ENCODE measurements at regions not wholly inside any gene's neighbourhood (a gene's known extent, or its start where the extent isn't known, plus 50 kb on each side); places are given as distances from the start of the nearest gene placed in this dataset.

DNA sequence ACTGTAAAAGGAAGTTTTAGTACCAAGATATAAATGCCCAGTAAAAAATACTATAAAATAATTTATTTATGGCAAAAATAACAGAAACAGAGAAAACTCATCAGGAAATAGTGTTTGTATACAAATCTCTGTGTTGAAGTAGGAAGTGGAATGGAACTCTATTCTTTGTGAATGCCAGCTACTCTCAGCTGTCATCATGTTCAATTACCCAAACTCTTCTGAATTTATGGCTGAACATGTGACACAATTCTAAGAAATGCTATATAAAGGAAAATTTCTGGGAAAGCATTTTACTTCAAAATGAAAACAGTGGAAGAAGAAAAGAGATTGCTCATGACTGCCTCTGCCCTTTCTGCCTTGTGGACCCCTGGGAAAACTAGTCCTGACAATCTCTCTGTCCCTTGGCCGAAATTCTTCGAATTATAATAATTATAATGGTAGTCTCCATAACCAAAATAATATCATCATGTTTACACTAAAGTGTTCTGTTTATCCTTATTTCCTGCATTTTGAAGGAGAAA, 522.3 kb upstream of the ST8SIA4 start:
- no peak for TF ChIP-seq POLR2A (IDR thresholded peaks at IDR 0.05)
- TF ChIP-seq, protein P1, sequence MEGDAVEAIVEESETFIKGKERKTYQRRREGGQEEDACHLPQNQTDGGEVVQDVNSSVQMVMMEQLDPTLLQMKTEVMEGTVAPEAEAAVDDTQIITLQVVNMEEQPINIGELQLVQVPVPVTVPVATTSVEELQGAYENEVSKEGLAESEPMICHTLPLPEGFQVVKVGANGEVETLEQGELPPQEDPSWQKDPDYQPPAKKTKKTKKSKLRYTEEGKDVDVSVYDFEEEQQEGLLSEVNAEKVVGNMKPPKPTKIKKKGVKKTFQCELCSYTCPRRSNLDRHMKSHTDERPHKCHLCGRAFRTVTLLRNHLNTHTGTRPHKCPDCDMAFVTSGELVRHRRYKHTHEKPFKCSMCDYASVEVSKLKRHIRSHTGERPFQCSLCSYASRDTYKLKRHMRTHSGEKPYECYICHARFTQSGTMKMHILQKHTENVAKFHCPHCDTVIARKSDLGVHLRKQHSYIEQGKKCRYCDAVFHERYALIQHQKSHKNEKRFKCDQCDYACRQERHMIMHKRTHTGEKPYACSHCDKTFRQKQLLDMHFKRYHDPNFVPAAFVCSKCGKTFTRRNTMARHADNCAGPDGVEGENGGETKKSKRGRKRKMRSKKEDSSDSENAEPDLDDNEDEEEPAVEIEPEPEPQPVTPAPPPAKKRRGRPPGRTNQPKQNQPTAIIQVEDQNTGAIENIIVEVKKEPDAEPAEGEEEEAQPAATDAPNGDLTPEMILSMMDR (IDR thresholded peaks at IDR 0.05): no peak
